ENCODE measurements at regions not wholly inside any gene's neighbourhood (a gene's known extent, or its start where the extent isn't known, plus 50 kb on each side); places are given as distances from the start of the nearest gene placed in this dataset.

DNA sequence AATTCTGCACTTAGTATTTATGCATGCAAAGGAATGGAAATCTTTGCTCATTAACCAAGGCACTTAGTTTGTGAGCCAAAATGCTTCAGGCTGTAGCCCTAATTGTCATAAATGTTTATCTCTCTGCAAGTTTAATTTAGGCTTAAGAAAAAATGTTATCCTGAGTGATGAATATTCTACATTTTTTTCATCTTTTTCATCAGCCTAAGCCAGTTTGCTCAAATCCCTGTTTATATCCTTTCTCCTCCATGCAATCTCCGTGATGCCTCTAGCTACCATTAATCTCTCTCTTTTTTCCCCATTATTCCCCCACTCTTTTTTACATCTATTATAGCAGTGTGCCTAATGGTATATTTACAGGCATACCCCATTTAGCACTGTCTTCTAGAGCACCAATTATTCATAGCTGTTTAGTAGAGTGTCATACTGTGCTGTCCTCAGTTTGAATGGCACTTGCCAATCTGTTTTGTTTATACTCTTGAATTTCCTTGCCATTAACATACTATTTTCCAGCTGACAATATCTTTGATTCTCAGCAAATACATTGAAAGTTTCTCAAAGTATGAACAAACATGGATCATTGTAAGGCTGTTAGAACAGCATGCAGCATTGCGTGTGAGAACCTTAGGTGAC, 1457.0 kb downstream of the MAT2B start:
- TF ChIP-seq, protein P1, sequence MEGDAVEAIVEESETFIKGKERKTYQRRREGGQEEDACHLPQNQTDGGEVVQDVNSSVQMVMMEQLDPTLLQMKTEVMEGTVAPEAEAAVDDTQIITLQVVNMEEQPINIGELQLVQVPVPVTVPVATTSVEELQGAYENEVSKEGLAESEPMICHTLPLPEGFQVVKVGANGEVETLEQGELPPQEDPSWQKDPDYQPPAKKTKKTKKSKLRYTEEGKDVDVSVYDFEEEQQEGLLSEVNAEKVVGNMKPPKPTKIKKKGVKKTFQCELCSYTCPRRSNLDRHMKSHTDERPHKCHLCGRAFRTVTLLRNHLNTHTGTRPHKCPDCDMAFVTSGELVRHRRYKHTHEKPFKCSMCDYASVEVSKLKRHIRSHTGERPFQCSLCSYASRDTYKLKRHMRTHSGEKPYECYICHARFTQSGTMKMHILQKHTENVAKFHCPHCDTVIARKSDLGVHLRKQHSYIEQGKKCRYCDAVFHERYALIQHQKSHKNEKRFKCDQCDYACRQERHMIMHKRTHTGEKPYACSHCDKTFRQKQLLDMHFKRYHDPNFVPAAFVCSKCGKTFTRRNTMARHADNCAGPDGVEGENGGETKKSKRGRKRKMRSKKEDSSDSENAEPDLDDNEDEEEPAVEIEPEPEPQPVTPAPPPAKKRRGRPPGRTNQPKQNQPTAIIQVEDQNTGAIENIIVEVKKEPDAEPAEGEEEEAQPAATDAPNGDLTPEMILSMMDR (IDR thresholded peaks at IDR 0.05; ENCODE audit: low read depth, low read length): no peak
- TF ChIP-seq, protein P2, sequence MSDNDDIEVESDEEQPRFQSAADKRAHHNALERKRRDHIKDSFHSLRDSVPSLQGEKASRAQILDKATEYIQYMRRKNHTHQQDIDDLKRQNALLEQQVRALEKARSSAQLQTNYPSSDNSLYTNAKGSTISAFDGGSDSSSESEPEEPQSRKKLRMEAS (IDR thresholded peaks at IDR 0.05; ENCODE audit: low read depth, low read length): no peak

All from NB4 (cell line).